NCI-H2227 treated with DMSO at 0.1 percent for 48 hours (cell line): ENCODE measurements at regions not wholly inside any gene's neighbourhood (a gene's known extent, or its start where the extent isn't known, plus 50 kb on each side); places are given as distances from the start of the nearest gene placed in this dataset.

Experiments used
- DNase-seq: peaks from one replicate; lab custom pipeline; 2025; lab: John Stamatoyannopoulos, UW

- no peak for DNase-seq
Observed at GRCh38 chr11:43626798-43627197, 53.7 kb upstream of the HSD17B12 start.
